ENCODE measurements at regions not wholly inside any gene's neighbourhood (a gene's known extent, or its start where the extent isn't known, plus 50 kb on each side); places are given as distances from the start of the nearest gene placed in this dataset.

DNA sequence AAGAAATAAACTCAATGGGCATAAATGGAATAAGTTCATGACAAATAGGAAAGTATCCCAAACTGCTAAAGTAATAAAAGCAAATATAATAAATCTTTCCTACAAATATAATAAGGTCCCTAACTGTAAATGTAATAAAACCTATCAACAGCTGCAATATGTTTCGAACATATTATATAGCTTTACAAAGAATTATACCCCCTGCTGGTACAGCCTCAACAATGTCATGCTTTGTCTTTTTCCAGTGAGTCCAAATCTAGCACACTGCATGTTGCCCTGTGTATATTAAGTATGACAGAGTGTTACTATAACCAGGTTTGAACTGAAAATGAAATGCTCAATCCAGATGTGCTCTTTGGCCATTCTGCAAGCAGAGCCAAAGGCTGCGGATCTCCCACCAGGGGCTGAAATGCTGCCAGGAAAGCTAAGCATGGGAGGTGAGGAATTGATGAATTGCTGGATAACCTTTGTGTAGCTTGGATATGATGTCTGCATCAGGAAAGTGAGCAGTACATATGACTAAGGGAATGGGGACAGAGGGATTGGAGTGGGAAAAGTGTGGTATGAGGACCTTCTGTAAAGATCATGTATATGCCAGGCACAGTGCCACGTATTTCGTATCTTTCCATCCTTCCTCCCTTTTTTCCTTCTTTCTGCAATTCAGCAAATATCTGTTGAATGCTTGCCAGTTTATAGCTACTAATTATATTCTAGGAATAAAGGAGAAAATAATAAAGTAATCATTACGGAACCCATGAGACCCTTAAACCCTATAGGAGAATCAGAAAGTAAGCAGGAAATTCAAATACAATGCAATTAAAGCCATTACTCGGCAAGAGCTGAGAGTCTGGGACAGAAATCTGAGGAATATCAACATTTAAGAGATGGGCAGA, 954.6 kb upstream of the LCORL start:
- POLR2A ChIA-PET: no interaction called here

DNA sequence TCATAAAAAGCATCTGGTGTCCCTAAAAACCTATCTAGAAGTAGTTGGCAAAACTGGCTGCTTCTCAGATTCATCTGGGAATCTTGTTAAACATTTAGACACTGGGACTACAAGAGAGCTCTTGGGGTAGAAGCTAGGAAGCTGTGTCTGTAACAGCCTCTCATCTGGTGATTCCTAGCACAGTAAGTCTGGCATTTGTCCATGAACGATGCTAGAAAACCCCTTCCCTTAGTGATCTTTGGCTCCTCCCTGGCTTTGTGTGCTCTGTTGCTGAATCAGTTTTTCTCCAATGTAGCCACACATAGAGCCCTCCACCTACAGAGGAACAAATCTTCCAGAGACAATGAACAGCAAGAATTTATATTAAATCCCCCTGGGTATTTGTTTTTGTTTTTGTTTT, 951.7 kb upstream of the LCORL start:
- ChIA-PET CTCF (no interaction called here), POLR2A (no interaction called here)
- Mint-ChIP-seq H3K27ac (ENCODE audit: unreplicated experiment) (no peak overlapping the region), H3K9me3 (ENCODE audit: unreplicated experiment) (no peaks in the 10 kb centered on the region), H3K27me3 (ENCODE audit: insufficient read depth, unreplicated experiment) (no peaks in the 10 kb centered on the region), H3K4me1 (ENCODE audit: low read depth, unreplicated experiment) (no peaks in the 10 kb centered on the region), H3K36me3 (ENCODE audit: insufficient read depth, unreplicated experiment) (no peaks in the 10 kb centered on the region), H3K4me3 (ENCODE audit: unreplicated experiment) (no peak overlapping the region)
- no TSS peak for BruUV-seq (replicated peaks)
- no peaks in the 10 kb centered on the region for H3K36me3 ChIP-seq (ENCODE audit: control insufficient read depth, insufficient read depth, low read length)
- no peak overlapping the region for H3K4me3 ChIP-seq (ENCODE audit: low read depth, low read length)
- H3K4me1 ChIP-seq: no peaks in the 10 kb centered on the region
- intact Hi-C loops (cut with micrococcal nuclease; ENCODE audit: unreplicated experiment): no loop called here
- no peaks in the 10 kb centered on the region for H3K27me3 ChIP-seq (replicated peaks; ENCODE audit: control insufficient read depth, insufficient read depth, low read length)
- no peak for DNase-seq
- TF ChIP-seq, protein P1, sequence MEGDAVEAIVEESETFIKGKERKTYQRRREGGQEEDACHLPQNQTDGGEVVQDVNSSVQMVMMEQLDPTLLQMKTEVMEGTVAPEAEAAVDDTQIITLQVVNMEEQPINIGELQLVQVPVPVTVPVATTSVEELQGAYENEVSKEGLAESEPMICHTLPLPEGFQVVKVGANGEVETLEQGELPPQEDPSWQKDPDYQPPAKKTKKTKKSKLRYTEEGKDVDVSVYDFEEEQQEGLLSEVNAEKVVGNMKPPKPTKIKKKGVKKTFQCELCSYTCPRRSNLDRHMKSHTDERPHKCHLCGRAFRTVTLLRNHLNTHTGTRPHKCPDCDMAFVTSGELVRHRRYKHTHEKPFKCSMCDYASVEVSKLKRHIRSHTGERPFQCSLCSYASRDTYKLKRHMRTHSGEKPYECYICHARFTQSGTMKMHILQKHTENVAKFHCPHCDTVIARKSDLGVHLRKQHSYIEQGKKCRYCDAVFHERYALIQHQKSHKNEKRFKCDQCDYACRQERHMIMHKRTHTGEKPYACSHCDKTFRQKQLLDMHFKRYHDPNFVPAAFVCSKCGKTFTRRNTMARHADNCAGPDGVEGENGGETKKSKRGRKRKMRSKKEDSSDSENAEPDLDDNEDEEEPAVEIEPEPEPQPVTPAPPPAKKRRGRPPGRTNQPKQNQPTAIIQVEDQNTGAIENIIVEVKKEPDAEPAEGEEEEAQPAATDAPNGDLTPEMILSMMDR (IDR thresholded peaks at IDR 0.05; ENCODE audit: insufficient read depth in 1 of 2, low read depth in 1 of 2, low read length in 1 of 2, severe bottlenecking in 1 of 2, unreplicated experiment in 1 of 2): no peak
- H3K9me3 ChIP-seq: no peaks in the 10 kb centered on the region; the same call in 1 of the 2 replicates

More for the DNA sequence above, 954.6 kb upstream of the LCORL start:
- BruUV-seq (replicated peaks): no TSS peak
- Mint-ChIP-seq H3K27ac (ENCODE audit: unreplicated experiment) (no peak overlapping the region), H3K36me3 (ENCODE audit: insufficient read depth, unreplicated experiment) (no peaks in the 10 kb centered on the region), H3K27me3 (ENCODE audit: insufficient read depth, unreplicated experiment) (no peaks in the 10 kb centered on the region), H3K4me3 (ENCODE audit: unreplicated experiment) (no peak overlapping the region), H3K9me3 (ENCODE audit: unreplicated experiment) (no peaks in the 10 kb centered on the region), H3K4me1 (ENCODE audit: low read depth, unreplicated experiment) (no peaks in the 10 kb centered on the region)
- CTCF ChIA-PET: interaction anchor here (0.9 kb wide), 1 partner anchor 24 kb away, joined by 3 read pairs; no protein-coding TSS in a partner anchor
- TF ChIP-seq, protein P1 (IDR thresholded peaks at IDR 0.05; ENCODE audit: insufficient read depth in 1 of 2, low read depth in 1 of 2, low read length in 1 of 2, severe bottlenecking in 1 of 2, unreplicated experiment in 1 of 2): no peak
- no peaks in the 10 kb centered on the region for H3K4me1 ChIP-seq
- intact Hi-C loops (cut with micrococcal nuclease; ENCODE audit: unreplicated experiment): no loop called here
- no peaks in the 10 kb centered on the region for H3K36me3 ChIP-seq (ENCODE audit: control insufficient read depth, insufficient read depth, low read length)
- H3K27me3 ChIP-seq (replicated peaks; ENCODE audit: control insufficient read depth, insufficient read depth, low read length): no peaks in the 10 kb centered on the region
- no peak for DNase-seq
- H3K9me3 ChIP-seq: no peaks in the 10 kb centered on the region
- no peak overlapping the region for H3K4me3 ChIP-seq (ENCODE audit: low read depth, low read length)

DNA sequence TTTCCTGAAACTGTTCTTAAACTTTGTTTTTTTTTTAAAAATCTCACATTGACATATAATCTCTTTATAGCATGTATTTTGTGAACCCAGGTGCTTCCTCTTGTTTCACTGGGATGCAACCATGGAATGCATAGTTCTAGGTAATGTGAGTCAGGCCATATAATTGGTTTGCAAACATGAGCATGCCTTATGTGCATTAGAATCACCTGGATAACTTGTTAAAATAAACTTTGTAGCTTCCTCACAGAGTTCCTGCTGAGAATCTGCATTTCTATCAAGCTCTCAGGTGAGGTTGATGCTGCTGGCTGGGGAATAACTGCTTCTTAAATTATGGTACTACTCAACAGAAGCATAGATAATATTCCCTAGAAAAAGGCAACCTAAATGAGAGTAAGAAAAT, 940.3 kb upstream of the LCORL start:
- BruUV-seq (replicated peaks): no TSS peak

More for the DNA sequence above, 940.3 kb upstream of the LCORL start:
- intact Hi-C loops (cut with micrococcal nuclease; ENCODE audit: unreplicated experiment): no loop called here
- Mint-ChIP-seq H3K27ac (ENCODE audit: unreplicated experiment) (no peak overlapping the region), H3K4me1 (ENCODE audit: low read depth, unreplicated experiment) (no peaks in the 10 kb centered on the region), H3K4me3 (ENCODE audit: unreplicated experiment) (no peak overlapping the region), H3K27me3 (ENCODE audit: insufficient read depth, unreplicated experiment) (no peaks in the 10 kb centered on the region), H3K36me3 (ENCODE audit: insufficient read depth, unreplicated experiment) (no peaks in the 10 kb centered on the region), H3K9me3 (ENCODE audit: unreplicated experiment) (peaks cover 25% of the 10 kb centered on the region)
- no peaks in the 10 kb centered on the region for H3K4me1 ChIP-seq
- ChIA-PET POLR2A (no interaction called here), CTCF (no interaction called here)
- H3K9me3 ChIP-seq: no peaks in the 10 kb centered on the region
- TF ChIP-seq, protein P1 (IDR thresholded peaks at IDR 0.05; ENCODE audit: insufficient read depth in 1 of 2, low read depth in 1 of 2, low read length in 1 of 2, severe bottlenecking in 1 of 2, unreplicated experiment in 1 of 2): no peak
- no peaks in the 10 kb centered on the region for H3K27me3 ChIP-seq (replicated peaks; ENCODE audit: control insufficient read depth, insufficient read depth, low read length)
- H3K4me3 ChIP-seq (ENCODE audit: low read depth, low read length): no peak overlapping the region
- no peak for DNase-seq
- H3K36me3 ChIP-seq (ENCODE audit: control insufficient read depth, insufficient read depth, low read length): no peaks in the 10 kb centered on the region

Measured in Caco-2 (cell line).